Activated naive CD4-positive, alpha-beta T cell treated with anti-CD3 and anti-CD28 coated beads, Interleukin-2, amount 50 U/mL, for 16 hours (primary cell): ENCODE measurements at regions not wholly inside any gene's neighbourhood (a gene's known extent, or its start where the extent isn't known, plus 50 kb on each side); places are given as distances from the start of the nearest gene placed in this dataset.

Source experiments
- DNase-seq: peaks from one replicate; pipeline ENCODE4 v3.0.0-alpha.2; 2020

GRCh38 chr17:79263191-79263590, 188.6 kb downstream of the ENGASE start:
- DNase-seq = no peak

GRCh38 chr17:79262624-79263023, 188.0 kb downstream of the ENGASE start:
- DNase-seq = no peak

- DNase-seq = no peak
Measured at GRCh38 chr17:79261355-79262072, 186.9 kb downstream of the ENGASE start.

GRCh38 chr17:79258843-79259242, 184.2 kb downstream of the ENGASE start:
- DNase-seq = no peak

- DNase-seq = no peak
Measured at GRCh38 chr17:79258041-79258440, 183.4 kb downstream of the ENGASE start.

GRCh38 chr17:79255926-79256585, 181.4 kb downstream of the ENGASE start:
- no peak for DNase-seq

- DNase-seq = no peak
Measured at GRCh38 chr17:79255456-79255855, 180.8 kb downstream of the ENGASE start.

GRCh38 chr17:79255046-79255445, 180.4 kb downstream of the ENGASE start:
- DNase-seq = no peak

GRCh38 chr17:79252886-79253285, 178.3 kb downstream of the ENGASE start:
- no peak for DNase-seq

GRCh38 chr17:79251824-79252223, 177.2 kb downstream of the ENGASE start:
- DNase-seq = no peak

GRCh38 chr17:79249929-79250521, 175.4 kb downstream of the ENGASE start:
- DNase-seq = no peak

- no peak for DNase-seq
Measured at GRCh38 chr17:79248843-79249493, 174.3 kb downstream of the ENGASE start.

GRCh38 chr17:79246225-79247190, 171.9 kb downstream of the ENGASE start:
- no peak for DNase-seq

GRCh38 chr17:79244665-79245064, 170.0 kb downstream of the ENGASE start:
- no peak for DNase-seq

- DNase-seq = no peak
Measured at GRCh38 chr17:79243996-79244395, 169.4 kb downstream of the ENGASE start.

- DNase-seq = no peak
Measured at GRCh38 chr17:79243603-79243990, 169.0 kb downstream of the ENGASE start.

- DNase-seq = no peak
Measured at GRCh38 chr17:79242873-79243602, 168.4 kb downstream of the ENGASE start.

GRCh38 chr17:79242393-79242792, 167.8 kb downstream of the ENGASE start:
- no peak for DNase-seq

- no peak for DNase-seq
Measured at GRCh38 chr17:79241616-79242015, 167.0 kb downstream of the ENGASE start.

- DNase-seq = no peak
Measured at GRCh38 chr17:79239205-79239604, 164.6 kb downstream of the ENGASE start.

- DNase-seq = no peak
Measured at GRCh38 chr17:79237448-79238053, 162.9 kb downstream of the ENGASE start.
